ENCODE measurements at regions not wholly inside any gene's neighbourhood (a gene's known extent, or its start where the extent isn't known, plus 50 kb on each side); places are given as distances from the start of the nearest gene placed in this dataset.

- no peak overlapping the region for H4K8ac ChIP-seq (ENCODE audit: low read depth, low read length)
- no peak overlapping the region for H2BK12ac ChIP-seq (ENCODE audit: low read length)
- no peak overlapping the region for H3K4me2 ChIP-seq (ENCODE audit: low read length)
- H4K91ac ChIP-seq (ENCODE audit: low read depth, low read length): no peak overlapping the region
- no peak overlapping the region for H3K4me3 ChIP-seq (ENCODE audit: low read depth, low read length)
- H4K12ac ChIP-seq (ENCODE audit: low read depth, low read length): no peak overlapping the region
- H3K27me3 ChIP-seq (ENCODE audit: insufficient read depth, low read length): no peaks in the 10 kb centered on the region
- no peak overlapping the region for H3K18ac ChIP-seq (ENCODE audit: low read length)
- DNase-seq: no peak
- H3K4me1 ChIP-seq (ENCODE audit: control insufficient read depth in 1 of 2, insufficient read depth in 2 of 2, low read length in 2 of 2): no peaks in the 10 kb centered on the region
- H3K23ac ChIP-seq (ENCODE audit: low read length): no peak overlapping the region
- no peak overlapping the region for H2BK120ac ChIP-seq (ENCODE audit: insufficient read depth, low read length, poor library complexity)
- H2AK5ac ChIP-seq (ENCODE audit: low read length): no peak overlapping the region
- no peak overlapping the region for H3K14ac ChIP-seq (ENCODE audit: low read length)
- no peaks in the 10 kb centered on the region for H3K79me2 ChIP-seq (ENCODE audit: control insufficient read depth, insufficient read depth, low read length, poor library complexity)
- no peak overlapping the region for H3K9ac ChIP-seq (ENCODE audit: low read length)
- H3K9me3 ChIP-seq (ENCODE audit: insufficient read depth, low read depth, low read length): no peaks in the 10 kb centered on the region
- H3K79me1 ChIP-seq (ENCODE audit: low read length): no peaks in the 10 kb centered on the region
- H2AFZ ChIP-seq (ENCODE audit: insufficient read depth, low read length, poor library complexity): no peak overlapping the region
- WGBS (ENCODE audit: extremely low coverage, insufficient coverage, insufficient read length): no CpG with 5 or more reads among the region's 5 CpGs
- H3K36me3 ChIP-seq (ENCODE audit: control insufficient read depth in 1 of 2, insufficient read depth in 2 of 2, low read length in 2 of 2): no peaks in the 10 kb centered on the region
- no peak overlapping the region for H3K4ac ChIP-seq (ENCODE audit: low read depth, low read length)
- no peak overlapping the region for H3K27ac ChIP-seq (ENCODE audit: low read depth, low read length)
- H2BK5ac ChIP-seq (ENCODE audit: low read depth, low read length, poor library complexity): no peak overlapping the region
These were observed 553.7 kb downstream of the COL12A1 start for GRCh38 chr6:74651948-74652842.

DNA sequence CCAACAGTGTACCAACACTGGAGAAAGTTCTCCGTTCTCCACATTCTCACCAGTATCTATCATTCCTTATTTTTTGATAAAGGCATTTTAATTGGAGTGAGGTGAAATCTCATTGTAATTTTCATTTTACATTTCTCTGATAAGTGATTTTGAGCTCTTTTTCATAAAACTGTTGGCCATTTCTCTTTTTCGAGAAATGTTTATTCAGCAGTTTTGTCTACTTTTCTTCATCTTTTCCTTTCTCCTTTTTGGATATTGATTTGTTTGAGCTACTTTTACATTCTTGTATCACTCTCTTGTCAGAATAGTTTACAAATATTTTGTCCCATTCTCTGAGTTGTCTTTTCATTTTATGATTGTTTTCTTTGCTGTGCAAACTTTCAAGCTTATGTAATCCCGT lies 555.2 kb downstream of the COL12A1 start:
- no peaks in the 10 kb centered on the region for H3K79me2 ChIP-seq (ENCODE audit: control insufficient read depth, insufficient read depth, low read length, poor library complexity)
- no peak overlapping the region for H4K91ac ChIP-seq (ENCODE audit: low read depth, low read length)
- H3K27ac ChIP-seq (ENCODE audit: low read depth, low read length): no peak overlapping the region
- peaks cover 3% of the 10 kb centered on the region for H3K9me3 ChIP-seq (ENCODE audit: insufficient read depth, low read depth, low read length)
- no peak overlapping the region for H3K18ac ChIP-seq (ENCODE audit: low read length)
- no peaks in the 10 kb centered on the region for H3K36me3 ChIP-seq (ENCODE audit: control insufficient read depth in 1 of 2, insufficient read depth in 2 of 2, low read length in 2 of 2)
- no peak overlapping the region for H3K4me3 ChIP-seq (ENCODE audit: low read depth, low read length)
- no peak overlapping the region for H3K23ac ChIP-seq (ENCODE audit: low read length)
- H4K8ac ChIP-seq (ENCODE audit: low read depth, low read length): no peak overlapping the region
- no peak overlapping the region for H2BK12ac ChIP-seq (ENCODE audit: low read length)
- no peak overlapping the region for H2BK5ac ChIP-seq (ENCODE audit: low read depth, low read length, poor library complexity)
- H3K4me1 ChIP-seq (ENCODE audit: control insufficient read depth in 1 of 2, insufficient read depth in 2 of 2, low read length in 2 of 2): no peaks in the 10 kb centered on the region
- no peaks in the 10 kb centered on the region for H3K27me3 ChIP-seq (ENCODE audit: insufficient read depth, low read length)
- H3K4me2 ChIP-seq (ENCODE audit: low read length): no peak overlapping the region
- H3K9ac ChIP-seq (ENCODE audit: low read length): no peak overlapping the region
- WGBS (ENCODE audit: extremely low coverage, insufficient coverage, insufficient read length): no CpG with 5 or more reads among the region's 3 CpGs
- H3K14ac ChIP-seq (ENCODE audit: low read length): no peak overlapping the region
- H3K4ac ChIP-seq (ENCODE audit: low read depth, low read length): no peak overlapping the region
- no peak overlapping the region for H2BK120ac ChIP-seq (ENCODE audit: insufficient read depth, low read length, poor library complexity)
- H4K12ac ChIP-seq (ENCODE audit: low read depth, low read length): no peak overlapping the region
- H3K79me1 ChIP-seq (ENCODE audit: low read length): no peaks in the 10 kb centered on the region
- no peak for DNase-seq
- H2AK5ac ChIP-seq (ENCODE audit: low read length): no peak overlapping the region
- no peak overlapping the region for H2AFZ ChIP-seq (ENCODE audit: insufficient read depth, low read length, poor library complexity)

- Histone ChIP-seq H2BK5ac (ENCODE audit: low read depth, low read length, poor library complexity) (no peak overlapping the region), H3K4ac (ENCODE audit: low read depth, low read length) (no peak overlapping the region), H3K18ac (ENCODE audit: low read length) (no peak overlapping the region), H3K9ac (ENCODE audit: low read length) (no peak overlapping the region), H3K9me3 (ENCODE audit: insufficient read depth, low read depth, low read length) (peaks cover 3% of the 10 kb centered on the region), H3K23ac (ENCODE audit: low read length) (no peak overlapping the region), H4K8ac (ENCODE audit: low read depth, low read length) (no peak overlapping the region), H3K79me2 (ENCODE audit: control insufficient read depth, insufficient read depth, low read length, poor library complexity) (no peaks in the 10 kb centered on the region), H3K79me1 (ENCODE audit: low read length) (no peaks in the 10 kb centered on the region), H3K27me3 (ENCODE audit: insufficient read depth, low read length) (no peaks in the 10 kb centered on the region), H3K4me2 (ENCODE audit: low read length) (no peak overlapping the region), H3K4me1 (ENCODE audit: control insufficient read depth in 1 of 2, insufficient read depth in 2 of 2, low read length in 2 of 2) (no peaks in the 10 kb centered on the region), H2BK120ac (ENCODE audit: insufficient read depth, low read length, poor library complexity) (no peak overlapping the region), H3K27ac (ENCODE audit: low read depth, low read length) (no peak overlapping the region), H4K91ac (ENCODE audit: low read depth, low read length) (no peak overlapping the region), H2AK5ac (ENCODE audit: low read length) (no peak overlapping the region), H3K14ac (ENCODE audit: low read length) (no peak overlapping the region), H2AFZ (ENCODE audit: insufficient read depth, low read length, poor library complexity) (no peak overlapping the region), H4K12ac (ENCODE audit: low read depth, low read length) (no peak overlapping the region), H3K36me3 (ENCODE audit: control insufficient read depth in 1 of 2, insufficient read depth in 2 of 2, low read length in 2 of 2) (no peaks in the 10 kb centered on the region), H3K4me3 (ENCODE audit: low read depth, low read length) (no peak overlapping the region), H2BK12ac (ENCODE audit: low read length) (no peak overlapping the region)
- no CpG with 5 or more reads among the region's 1 CpG for WGBS (ENCODE audit: extremely low coverage, insufficient coverage, insufficient read length)
- DNase-seq: no peak
These were observed 559.4 kb downstream of the COL12A1 start for GRCh38 chr6:74646461-74646860.

DNA sequence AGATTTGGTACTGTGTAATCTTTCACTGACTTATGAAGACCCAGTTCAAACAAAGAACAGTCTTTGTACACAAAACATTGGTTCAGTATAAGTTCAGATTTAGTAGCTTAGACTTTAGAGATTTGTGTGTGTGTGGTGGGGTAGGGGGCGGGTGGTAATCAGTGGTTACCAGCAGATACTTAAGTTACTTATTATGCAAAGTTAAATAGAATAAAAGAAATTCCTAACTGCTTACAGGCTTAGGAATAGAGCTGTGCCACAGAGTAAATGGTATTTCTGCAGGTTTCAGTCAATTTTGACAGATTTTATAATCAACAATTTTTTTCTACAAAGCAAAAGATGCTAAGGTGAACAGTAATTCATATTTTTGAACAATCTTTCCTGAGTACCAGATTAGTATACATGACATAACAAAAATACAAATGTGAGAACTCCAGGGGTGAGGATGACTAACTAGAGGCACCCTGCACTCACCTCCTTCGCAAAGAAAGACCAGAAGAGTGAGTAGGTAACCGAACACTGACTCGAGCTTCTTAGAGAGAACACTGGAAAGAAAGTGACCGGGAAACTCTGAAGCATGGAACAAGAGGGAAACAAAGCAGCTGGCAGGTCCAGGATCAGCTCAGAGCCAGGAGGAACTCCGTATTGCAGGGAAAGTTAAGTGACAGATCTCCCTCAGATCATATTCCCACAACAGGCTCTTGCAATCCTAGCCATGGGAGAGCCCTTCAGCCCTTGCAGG lies 560.6 kb downstream of the COL12A1 start:
- no peak for DNase-seq
- H3K23ac ChIP-seq (ENCODE audit: low read length): no peak overlapping the region
- no CpG with 5 or more reads among the region's 6 CpGs for WGBS (ENCODE audit: extremely low coverage, insufficient coverage, insufficient read length)

More for the DNA sequence above, 560.6 kb downstream of the COL12A1 start:
- Histone ChIP-seq H3K27me3 (ENCODE audit: insufficient read depth, low read length) (no peaks in the 10 kb centered on the region), H2BK120ac (ENCODE audit: insufficient read depth, low read length, poor library complexity) (no peak overlapping the region), H3K36me3 (ENCODE audit: control insufficient read depth in 1 of 2, insufficient read depth in 2 of 2, low read length in 2 of 2) (no peaks in the 10 kb centered on the region), H4K12ac (ENCODE audit: low read depth, low read length) (no peak overlapping the region), H2AFZ (ENCODE audit: insufficient read depth, low read length, poor library complexity) (no peak overlapping the region), H3K9me3 (ENCODE audit: insufficient read depth, low read depth, low read length) (peaks cover 3% of the 10 kb centered on the region), H4K91ac (ENCODE audit: low read depth, low read length) (no peak overlapping the region), H3K79me1 (ENCODE audit: low read length) (no peaks in the 10 kb centered on the region), H3K9ac (ENCODE audit: low read length) (no peak overlapping the region), H3K27ac (ENCODE audit: low read depth, low read length) (no peak overlapping the region), H2BK12ac (ENCODE audit: low read length) (no peak overlapping the region), H3K4me1 (ENCODE audit: control insufficient read depth in 1 of 2, insufficient read depth in 2 of 2, low read length in 2 of 2) (no peaks in the 10 kb centered on the region), H3K4ac (ENCODE audit: low read depth, low read length) (no peak overlapping the region), H2AK5ac (ENCODE audit: low read length) (no peak overlapping the region), H2BK5ac (ENCODE audit: low read depth, low read length, poor library complexity) (no peak overlapping the region), H3K18ac (ENCODE audit: low read length) (no peak overlapping the region), H3K79me2 (ENCODE audit: control insufficient read depth, insufficient read depth, low read length, poor library complexity) (no peaks in the 10 kb centered on the region), H3K4me2 (ENCODE audit: low read length) (no peak overlapping the region), H3K14ac (ENCODE audit: low read length) (no peak overlapping the region), H3K4me3 (ENCODE audit: low read depth, low read length) (no peak overlapping the region), H4K8ac (ENCODE audit: low read depth, low read length) (no peak overlapping the region)
